ENCODE measurements at regions not wholly inside any gene's neighbourhood (a gene's known extent, or its start where the extent isn't known, plus 50 kb on each side); places are given as distances from the start of the nearest gene placed in this dataset.

DNA sequence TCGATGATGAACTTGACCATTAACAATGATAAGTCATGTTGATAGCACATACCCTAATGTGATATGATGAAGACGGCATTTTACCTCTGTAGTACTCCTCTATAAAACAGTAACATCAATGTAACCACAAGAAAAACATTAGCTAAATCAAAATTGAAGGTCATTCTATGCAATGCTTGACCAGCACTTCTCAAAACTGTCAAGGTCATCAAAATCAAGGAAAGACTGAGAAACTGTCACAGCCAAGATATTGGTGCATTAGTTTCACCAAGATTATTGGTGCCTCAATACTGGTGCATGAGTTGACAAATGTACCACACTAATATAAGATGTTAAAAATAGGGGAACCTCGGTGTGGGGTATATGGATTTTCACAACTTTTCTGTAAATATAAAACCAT lies 251.1 kb upstream of the CNTN4 start:
- no peaks in the 10 kb centered on the region for H3K9me2 ChIP-seq (replicated peaks; ENCODE audit: insufficient read depth, low read length)
- H3K4me2 ChIP-seq (ENCODE audit: low read depth, low read length): no peak overlapping the region
- no peaks in the 10 kb centered on the region for H3K79me2 ChIP-seq (ENCODE audit: low read length)
- H3K27ac ChIP-seq (ENCODE audit: low read length): no peak overlapping the region
- H3K9me3 ChIP-seq (replicated peaks; ENCODE audit: insufficient read depth, low read length): no peaks in the 10 kb centered on the region
- no peak overlapping the region for H2AFZ ChIP-seq (ENCODE audit: low read length)
- TF ChIP-seq, protein P1, sequence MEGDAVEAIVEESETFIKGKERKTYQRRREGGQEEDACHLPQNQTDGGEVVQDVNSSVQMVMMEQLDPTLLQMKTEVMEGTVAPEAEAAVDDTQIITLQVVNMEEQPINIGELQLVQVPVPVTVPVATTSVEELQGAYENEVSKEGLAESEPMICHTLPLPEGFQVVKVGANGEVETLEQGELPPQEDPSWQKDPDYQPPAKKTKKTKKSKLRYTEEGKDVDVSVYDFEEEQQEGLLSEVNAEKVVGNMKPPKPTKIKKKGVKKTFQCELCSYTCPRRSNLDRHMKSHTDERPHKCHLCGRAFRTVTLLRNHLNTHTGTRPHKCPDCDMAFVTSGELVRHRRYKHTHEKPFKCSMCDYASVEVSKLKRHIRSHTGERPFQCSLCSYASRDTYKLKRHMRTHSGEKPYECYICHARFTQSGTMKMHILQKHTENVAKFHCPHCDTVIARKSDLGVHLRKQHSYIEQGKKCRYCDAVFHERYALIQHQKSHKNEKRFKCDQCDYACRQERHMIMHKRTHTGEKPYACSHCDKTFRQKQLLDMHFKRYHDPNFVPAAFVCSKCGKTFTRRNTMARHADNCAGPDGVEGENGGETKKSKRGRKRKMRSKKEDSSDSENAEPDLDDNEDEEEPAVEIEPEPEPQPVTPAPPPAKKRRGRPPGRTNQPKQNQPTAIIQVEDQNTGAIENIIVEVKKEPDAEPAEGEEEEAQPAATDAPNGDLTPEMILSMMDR (IDR thresholded peaks at IDR 0.05; ENCODE audit: low read length): no peak
- TF ChIP-seq EZH2 (optimal IDR thresholded peaks at IDR 0.05; ENCODE audit: low read depth, low read length) (no peak), EZH2phosphoT487 (IDR thresholded peaks at IDR 0.05; ENCODE audit: low read length) (no peak)
- no peaks in the 10 kb centered on the region for H3K36me3 ChIP-seq (replicated peaks; ENCODE audit: insufficient read depth, low read length)
- no peaks in the 10 kb centered on the region for H3K27me3 ChIP-seq (replicated peaks; ENCODE audit: insufficient read depth, low read length)
- H3K9ac ChIP-seq (ENCODE audit: low read length): no peak overlapping the region
- H3K4me3 ChIP-seq (ENCODE audit: low read length): no peak overlapping the region
- no peak for DNase-seq
- no peaks in the 10 kb centered on the region for H3K4me1 ChIP-seq (ENCODE audit: low read length)
- H4K20me1 ChIP-seq (ENCODE audit: insufficient read depth, low read length): no peaks in the 10 kb centered on the region
- no peaks in the 10 kb centered on the region for H3F3A ChIP-seq (ENCODE audit: insufficient read depth, low read length)

DNA sequence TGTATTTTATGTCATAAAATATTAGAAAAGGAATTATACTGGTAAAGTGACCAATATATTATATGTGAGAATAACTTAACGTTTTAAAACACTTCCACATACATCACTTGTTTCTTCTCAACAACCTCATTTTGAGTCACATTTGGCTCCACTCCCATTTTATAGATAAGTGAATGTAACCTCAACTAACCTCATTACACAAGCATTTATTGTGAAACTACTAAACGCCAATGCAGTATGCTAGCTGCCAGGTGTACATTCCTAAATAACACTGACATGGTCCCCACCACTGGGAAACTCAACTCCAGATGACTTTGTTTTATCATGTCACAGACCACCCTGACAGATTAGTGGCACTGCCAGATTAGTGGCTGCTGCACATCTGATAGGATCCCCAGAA lies 249.7 kb upstream of the CNTN4 start:
- no peaks in the 10 kb centered on the region for H3K9me3 ChIP-seq (replicated peaks; ENCODE audit: insufficient read depth, low read length)
- no peaks in the 10 kb centered on the region for H3K27me3 ChIP-seq (replicated peaks; ENCODE audit: insufficient read depth, low read length)
- H2AFZ ChIP-seq (ENCODE audit: low read length): no peak overlapping the region
- no peaks in the 10 kb centered on the region for H4K20me1 ChIP-seq (ENCODE audit: insufficient read depth, low read length)
- H3K9ac ChIP-seq (ENCODE audit: low read length): no peak overlapping the region
- TF ChIP-seq, protein P1 (IDR thresholded peaks at IDR 0.05; ENCODE audit: low read length): no peak
- TF ChIP-seq EZH2phosphoT487 (IDR thresholded peaks at IDR 0.05; ENCODE audit: low read length) (no peak), EZH2 (optimal IDR thresholded peaks at IDR 0.05; ENCODE audit: low read depth, low read length) (no peak)
- no peaks in the 10 kb centered on the region for H3K36me3 ChIP-seq (replicated peaks; ENCODE audit: insufficient read depth, low read length)
- no peaks in the 10 kb centered on the region for H3K4me1 ChIP-seq (ENCODE audit: low read length)
- no peak overlapping the region for H3K4me2 ChIP-seq (ENCODE audit: low read depth, low read length)
- DNase-seq: no peak
- H3K27ac ChIP-seq (ENCODE audit: low read length): no peak overlapping the region
- no peaks in the 10 kb centered on the region for H3F3A ChIP-seq (ENCODE audit: insufficient read depth, low read length)
- no peak overlapping the region for H3K4me3 ChIP-seq (ENCODE audit: low read length)
- H3K79me2 ChIP-seq (ENCODE audit: low read length): no peaks in the 10 kb centered on the region
- H3K9me2 ChIP-seq (replicated peaks; ENCODE audit: insufficient read depth, low read length): no peaks in the 10 kb centered on the region

DNA sequence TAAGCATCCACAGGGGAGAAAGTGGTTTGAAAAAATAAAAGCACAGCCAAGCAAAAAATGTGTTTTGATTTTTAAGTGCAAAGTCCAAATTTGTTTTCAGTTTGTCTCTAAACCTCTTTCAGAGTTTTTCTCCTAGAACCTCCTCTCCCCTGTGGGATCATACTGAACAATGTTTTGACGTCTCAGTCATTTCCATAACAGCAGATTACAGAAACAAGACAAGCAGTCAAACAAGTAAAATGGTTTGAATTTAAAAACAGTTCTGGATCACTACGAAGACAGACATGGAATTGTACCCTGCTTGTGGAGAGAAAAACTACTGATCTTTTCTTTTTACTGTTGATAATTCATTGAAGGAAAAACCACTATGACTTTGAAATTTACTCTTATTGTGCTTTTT lies 245.7 kb upstream of the CNTN4 start:
- DNase-seq: no peak
- no peaks in the 10 kb centered on the region for H3K36me3 ChIP-seq (replicated peaks; ENCODE audit: insufficient read depth, low read length)

More for the DNA sequence above, 245.7 kb upstream of the CNTN4 start:
- H4K20me1 ChIP-seq (ENCODE audit: insufficient read depth, low read length): no peaks in the 10 kb centered on the region
- no peaks in the 10 kb centered on the region for H3K9me2 ChIP-seq (replicated peaks; ENCODE audit: insufficient read depth, low read length)
- no peak overlapping the region for H3K4me2 ChIP-seq (ENCODE audit: low read depth, low read length)
- H3K27ac ChIP-seq (ENCODE audit: low read length): no peak overlapping the region
- no peaks in the 10 kb centered on the region for H3K79me2 ChIP-seq (ENCODE audit: low read length)
- no peaks in the 10 kb centered on the region for H3K27me3 ChIP-seq (replicated peaks; ENCODE audit: insufficient read depth, low read length)
- no peaks in the 10 kb centered on the region for H3F3A ChIP-seq (ENCODE audit: insufficient read depth, low read length)
- H3K4me1 ChIP-seq (ENCODE audit: low read length): no peaks in the 10 kb centered on the region
- H3K9ac ChIP-seq (ENCODE audit: low read length): no peak overlapping the region
- H2AFZ ChIP-seq (ENCODE audit: low read length): no peak overlapping the region
- TF ChIP-seq EZH2 (optimal IDR thresholded peaks at IDR 0.05; ENCODE audit: low read depth, low read length) (no peak), EZH2phosphoT487 (IDR thresholded peaks at IDR 0.05; ENCODE audit: low read length) (no peak)
- TF ChIP-seq, protein P1 (IDR thresholded peaks at IDR 0.05; ENCODE audit: low read length): no peak
- no peak overlapping the region for H3K4me3 ChIP-seq (ENCODE audit: low read length)
- no peaks in the 10 kb centered on the region for H3K9me3 ChIP-seq (replicated peaks; ENCODE audit: insufficient read depth, low read length)
